Heart left ventricle (tissue), 13 donors: ENCODE measurements at regions not wholly inside any gene's neighbourhood (a gene's known extent, or its start where the extent isn't known, plus 50 kb on each side); places are given as distances from the start of the nearest gene placed in this dataset.

ENCODE experiments used
- POLR2A ChIP-seq, 2 donors: fragments of 450-650 bp; IDR thresholded peaks; one replicate each; pipeline ENCODE4 v1.6.1; 2017; ENCODE audit warnings: antibody characterized with exemption in 2 of 2, mild to moderate bottlenecking in 2 of 2, moderate library complexity in 2 of 2
- TF ChIP-seq, protein P1 (sequence below), 12 donors: fragments of 200-600 bp; sonication (generic) in 4 of 12; IDR thresholded peaks; one replicate each; pipeline versions ENCODE4 v1.5.0 to v1.8.0; 2018 to 2022; ENCODE audit warnings: antibody characterized with exemption in 12 of 12, mild to moderate bottlenecking in 5 of 12
- donor health status: ischemic (EF 13 %, LVEDD 7.1; RV severe dilation, severe dysfunction).
- donor health status: DM: no; HTN: yes; CAD: no.
- donor health status: DM: no; HTN: no; CAD: no.
- donor health status: ischemic (EF 25% LVEDD 6.9; RV normal size, moderate dysfunction).
- donor health status: ischemic (EF 25% LVEDD 5.7; RV mildly dilated, moderate dysfunction).
- donor health status: ischemic (EF 35%, LVEDD 5.7; RV mildly dilated, moderate dysfunction).
- donor health status: nonischemic (EF 11% LVEDD 7.7; RV severe dilation, severe dysfunction).
- donor health status: DM: yes; HTN: yes; CAD: no.
- donor health status: PGD.
- donor health status: ischemic (EF 29% LVEDD 5.4; RV normal size, mild dysfunction).
- donor health status: nonischemic (EF 23%, LVEDD 6.1; RV moderate dilation, normal function).

- TF ChIP-seq, protein P1, sequence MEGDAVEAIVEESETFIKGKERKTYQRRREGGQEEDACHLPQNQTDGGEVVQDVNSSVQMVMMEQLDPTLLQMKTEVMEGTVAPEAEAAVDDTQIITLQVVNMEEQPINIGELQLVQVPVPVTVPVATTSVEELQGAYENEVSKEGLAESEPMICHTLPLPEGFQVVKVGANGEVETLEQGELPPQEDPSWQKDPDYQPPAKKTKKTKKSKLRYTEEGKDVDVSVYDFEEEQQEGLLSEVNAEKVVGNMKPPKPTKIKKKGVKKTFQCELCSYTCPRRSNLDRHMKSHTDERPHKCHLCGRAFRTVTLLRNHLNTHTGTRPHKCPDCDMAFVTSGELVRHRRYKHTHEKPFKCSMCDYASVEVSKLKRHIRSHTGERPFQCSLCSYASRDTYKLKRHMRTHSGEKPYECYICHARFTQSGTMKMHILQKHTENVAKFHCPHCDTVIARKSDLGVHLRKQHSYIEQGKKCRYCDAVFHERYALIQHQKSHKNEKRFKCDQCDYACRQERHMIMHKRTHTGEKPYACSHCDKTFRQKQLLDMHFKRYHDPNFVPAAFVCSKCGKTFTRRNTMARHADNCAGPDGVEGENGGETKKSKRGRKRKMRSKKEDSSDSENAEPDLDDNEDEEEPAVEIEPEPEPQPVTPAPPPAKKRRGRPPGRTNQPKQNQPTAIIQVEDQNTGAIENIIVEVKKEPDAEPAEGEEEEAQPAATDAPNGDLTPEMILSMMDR (IDR thresholded peaks at IDR 0.05), result no peak
- TF ChIP-seq POLR2A (IDR thresholded peaks at IDR 0.05), result no peak
Observed at GRCh38 chr2:145034511-145034910, 514.6 kb upstream of the ZEB2 start.
